GM21360 (cell line): ENCODE measurements at regions not wholly inside any gene's neighbourhood (a gene's known extent, or its start where the extent isn't known, plus 50 kb on each side); places are given as distances from the start of the nearest gene placed in this dataset.
"Not testable (repeated sequence)": the region's sequence is repeated elsewhere in the genome, so short reads cannot be mapped to it uniquely, and the experiment has no call there.

ENCODE experiments used
- ATAC-seq: cut with Tn5 transposase; IDR thresholded peaks from one replicate; pipeline ENCODE4 v1.9.1; 2021; ENCODE audit warnings: mild to moderate bottlenecking, moderate library complexity; ENCODE audit not compliant: unreplicated experiment

DNA sequence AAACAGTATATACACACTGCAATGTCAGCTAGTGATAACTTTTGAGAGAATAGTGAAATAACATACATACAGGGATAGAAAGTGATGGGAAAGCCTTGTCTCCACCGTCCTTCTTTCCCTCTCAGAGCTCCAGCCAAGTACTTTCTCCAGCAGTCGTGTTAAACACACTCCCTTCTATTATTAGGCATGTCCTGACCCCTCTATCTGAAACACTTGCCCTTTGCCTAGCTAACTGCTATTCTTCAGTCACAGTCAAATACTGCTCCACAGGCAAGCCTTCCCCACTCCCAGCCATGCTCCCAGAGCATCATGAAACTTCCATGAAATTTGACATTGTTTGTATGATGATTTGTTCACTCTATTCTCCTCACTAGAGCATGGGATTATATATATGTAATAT lies 291.1 kb downstream of the TRIML1 start:
- no peak for ATAC-seq

DNA sequence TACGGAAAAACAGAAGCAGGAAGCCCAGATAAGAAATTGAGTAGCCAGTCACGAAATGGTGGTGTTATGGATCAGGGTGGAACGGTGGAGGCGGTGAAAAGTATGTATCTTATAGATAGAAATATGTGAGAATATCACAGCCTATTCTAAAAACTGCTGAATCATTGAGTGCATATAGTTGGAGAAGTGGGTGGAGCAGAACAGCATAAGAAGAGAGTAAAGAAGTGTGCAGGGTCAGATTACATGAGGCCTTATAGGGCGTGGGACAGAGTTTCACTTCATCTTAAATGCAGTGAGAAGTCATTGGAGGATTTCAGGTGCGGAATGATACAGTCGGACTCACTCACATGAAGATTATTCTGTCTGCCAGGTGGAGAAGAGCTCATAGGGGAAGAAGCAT lies 293.1 kb downstream of the TRIML1 start:
- no peak for ATAC-seq

DNA sequence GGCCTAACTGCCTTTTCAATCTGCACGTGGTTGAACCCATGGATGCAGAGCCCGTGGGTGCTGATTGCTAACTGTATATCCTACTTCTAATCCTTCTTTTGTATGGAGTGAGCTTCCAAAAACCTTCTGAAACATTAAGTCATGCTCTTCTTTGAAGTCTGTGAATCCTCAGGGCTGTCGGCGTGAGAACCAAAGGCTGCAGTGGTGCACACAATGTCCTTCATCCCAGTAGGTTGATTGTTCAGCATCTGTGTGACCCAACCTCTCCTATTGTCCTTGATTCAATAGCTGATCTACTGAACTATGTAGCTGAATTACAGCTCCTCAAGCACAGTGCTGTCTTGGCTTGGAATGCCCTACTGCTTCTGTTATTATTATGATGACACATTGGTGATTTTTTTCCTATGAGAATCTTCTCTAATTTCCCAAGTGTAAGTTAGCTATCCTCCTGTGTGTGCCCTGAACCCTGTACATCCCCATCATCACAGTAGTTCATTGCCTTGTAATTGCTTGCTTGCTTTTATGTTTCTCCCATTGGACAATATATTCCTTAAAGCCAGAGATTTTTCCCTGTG lies 294.6 kb downstream of the TRIML1 start:
- ATAC-seq = no peak

DNA sequence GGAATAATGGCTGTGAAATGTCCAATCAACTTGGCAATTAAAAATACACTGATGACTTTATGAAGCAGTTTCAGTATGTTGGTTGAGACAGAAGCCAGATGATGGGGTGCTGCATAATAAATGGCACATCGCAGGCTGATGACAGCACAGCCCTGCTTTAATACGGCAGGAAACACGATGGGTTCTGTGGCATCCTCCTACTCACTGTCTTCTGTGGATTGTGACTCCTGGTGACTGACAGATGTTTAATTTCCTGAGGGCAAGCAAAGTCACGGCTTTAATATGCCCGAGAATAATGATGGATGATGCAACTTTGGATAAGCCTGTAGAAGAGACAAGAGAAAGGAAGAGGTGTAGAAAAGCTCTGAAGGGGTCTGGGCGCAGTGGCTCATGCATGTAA lies 295.4 kb downstream of the TRIML1 start:
- ATAC-seq = no peak

DNA sequence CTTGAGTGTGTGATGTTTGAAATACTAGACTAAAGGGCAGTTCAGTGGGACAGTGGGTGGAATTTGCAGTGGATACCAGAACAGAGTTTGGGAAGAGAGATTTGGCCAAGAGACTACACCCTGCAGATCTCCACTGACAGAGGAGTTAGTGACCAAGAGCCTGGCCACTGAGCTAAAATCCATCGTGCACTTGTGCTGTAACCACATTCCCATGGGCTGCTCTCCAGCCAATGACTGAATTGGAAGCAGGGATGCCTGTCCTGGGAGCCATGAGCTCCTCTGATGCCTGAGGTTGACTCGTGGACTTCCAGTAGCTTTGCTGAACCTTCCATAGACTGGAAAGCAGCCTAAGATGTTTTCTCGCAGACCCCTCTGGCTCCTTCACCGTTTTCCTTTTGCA lies 296.1 kb downstream of the TRIML1 start:
- ATAC-seq = no peak

DNA sequence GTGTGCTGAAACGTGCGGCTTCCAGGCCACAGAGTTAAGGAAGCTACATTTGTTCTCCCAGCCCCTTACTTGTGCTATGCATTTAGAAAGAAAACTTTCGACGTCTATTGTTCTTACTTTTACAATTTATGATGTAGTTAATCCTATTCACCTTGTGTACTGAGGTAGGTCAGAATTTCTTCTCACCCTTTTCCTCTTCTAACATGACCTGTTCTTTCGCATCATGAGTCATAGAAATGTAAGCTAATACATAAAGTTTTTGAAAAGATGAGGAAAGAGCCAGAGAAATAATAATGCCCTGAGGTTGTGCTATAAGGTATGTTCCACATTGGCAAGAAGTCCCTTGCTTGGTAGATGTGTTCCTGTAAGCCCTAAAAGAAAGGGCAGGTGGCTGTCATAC lies 298.3 kb downstream of the TRIML1 start:
- ATAC-seq = no peak

DNA sequence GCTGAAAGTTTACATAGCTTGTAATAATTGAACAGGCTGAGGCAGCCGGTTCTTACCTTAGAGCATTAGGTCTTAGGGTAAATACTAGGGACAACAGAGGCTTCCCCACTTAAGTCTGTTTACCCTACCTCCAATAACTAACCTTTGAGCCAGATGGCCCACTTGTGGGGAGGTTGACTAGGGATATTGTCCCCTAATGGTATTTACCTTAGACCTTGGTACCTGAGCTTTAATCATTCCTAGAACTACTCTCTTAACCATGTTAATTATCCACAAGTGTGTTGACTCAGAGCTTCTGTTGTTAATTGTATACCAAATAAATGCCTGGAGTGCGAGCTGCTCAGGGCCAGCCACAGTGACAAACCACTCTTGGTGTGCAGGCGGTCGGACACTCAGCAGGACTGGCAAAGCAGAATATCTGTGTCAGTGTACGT lies 299.2 kb downstream of the TRIML1 start:
- ATAC-seq = not testable (repeated sequence)

DNA sequence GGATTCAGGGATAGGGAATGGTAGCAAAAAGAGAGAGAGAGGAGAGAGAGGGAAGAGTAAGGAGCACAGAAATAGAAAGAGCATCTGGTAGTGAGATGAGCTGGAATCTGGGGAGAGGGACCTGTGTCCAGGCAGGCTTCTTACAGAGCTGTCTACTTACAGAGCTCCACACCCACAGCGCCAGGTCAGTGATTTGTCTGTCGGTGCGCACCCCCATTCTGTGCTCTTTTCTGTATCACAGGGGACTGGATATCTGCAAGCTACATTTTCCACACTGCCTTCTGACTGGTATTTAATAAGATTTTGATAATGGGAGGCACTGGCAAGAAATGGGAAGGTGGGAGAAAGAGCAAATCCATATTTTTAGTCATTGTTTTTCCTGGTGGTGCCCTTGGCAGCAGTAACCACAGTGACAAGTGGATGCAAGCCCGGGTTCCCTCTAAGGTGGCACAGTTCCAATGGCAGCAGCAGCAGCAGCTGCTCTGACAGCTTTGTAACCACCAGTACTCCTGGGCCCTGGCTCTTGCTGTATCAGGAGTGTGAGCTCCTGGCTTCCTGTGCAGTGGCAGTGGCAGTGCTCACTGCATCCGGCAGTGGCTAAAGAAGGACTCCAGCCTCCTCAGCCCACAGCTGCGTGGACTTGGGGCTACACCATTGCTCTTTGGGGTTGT lies 300.5 kb downstream of the TRIML1 start:
- ATAC-seq = no peak

DNA sequence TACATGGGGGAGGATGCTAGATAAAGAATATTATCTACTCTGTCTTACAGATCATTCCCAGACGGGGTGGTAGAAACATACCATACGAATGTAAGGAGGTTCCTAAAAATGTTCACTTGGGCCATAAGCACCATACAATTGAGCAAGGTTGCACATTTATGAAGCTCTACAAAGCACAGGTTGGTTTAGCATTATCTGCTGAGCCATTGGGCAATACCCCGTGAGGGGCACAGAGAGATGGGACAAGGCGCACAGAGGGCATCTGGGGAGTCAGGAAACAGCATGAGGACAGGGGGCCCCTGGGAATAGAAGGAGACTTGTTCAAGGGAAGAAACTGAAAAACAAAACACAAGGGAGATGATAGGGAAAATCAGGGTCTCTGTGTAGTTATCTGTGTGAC lies 305.3 kb downstream of the TRIML1 start:
- ATAC-seq = no peak

DNA sequence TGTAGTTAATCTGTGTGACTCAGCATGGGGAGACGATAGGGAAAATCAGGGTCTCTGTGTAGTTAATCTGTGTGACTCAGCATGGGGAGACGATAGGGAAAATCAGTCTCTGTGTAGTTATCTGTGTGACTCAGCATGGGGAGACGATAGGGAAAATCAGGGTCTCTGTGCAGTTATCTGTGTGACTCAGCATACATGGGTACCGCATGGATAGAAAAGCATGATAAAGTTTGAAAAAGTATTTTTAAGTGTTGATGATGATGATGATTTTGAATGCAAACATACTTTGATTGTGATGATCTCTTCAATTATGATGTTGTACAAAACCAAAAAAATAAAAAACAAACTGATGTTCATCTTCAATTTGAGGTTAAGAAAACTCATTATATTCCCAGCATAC lies 309.8 kb downstream of the TRIML1 start:
- ATAC-seq = not testable (repeated sequence)

DNA sequence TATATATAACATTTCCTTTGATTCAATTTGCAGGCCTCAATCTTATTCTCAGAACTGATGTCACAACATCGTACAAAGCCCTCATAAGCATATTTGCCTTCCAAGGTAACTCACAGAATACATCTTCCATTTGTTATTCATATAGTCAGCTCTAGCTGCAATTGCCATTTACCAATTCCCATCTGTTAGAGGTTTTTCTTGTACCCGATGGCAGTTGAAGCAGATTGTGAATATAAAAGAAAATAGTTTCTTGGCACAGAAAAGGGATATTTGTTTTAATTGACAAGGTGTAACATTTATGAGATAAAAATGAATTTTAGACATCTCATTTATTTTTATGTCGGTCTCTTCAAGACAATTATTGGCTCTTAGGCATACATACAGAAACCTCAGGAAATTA lies 311.3 kb downstream of the TRIML1 start:
- no peak for ATAC-seq

DNA sequence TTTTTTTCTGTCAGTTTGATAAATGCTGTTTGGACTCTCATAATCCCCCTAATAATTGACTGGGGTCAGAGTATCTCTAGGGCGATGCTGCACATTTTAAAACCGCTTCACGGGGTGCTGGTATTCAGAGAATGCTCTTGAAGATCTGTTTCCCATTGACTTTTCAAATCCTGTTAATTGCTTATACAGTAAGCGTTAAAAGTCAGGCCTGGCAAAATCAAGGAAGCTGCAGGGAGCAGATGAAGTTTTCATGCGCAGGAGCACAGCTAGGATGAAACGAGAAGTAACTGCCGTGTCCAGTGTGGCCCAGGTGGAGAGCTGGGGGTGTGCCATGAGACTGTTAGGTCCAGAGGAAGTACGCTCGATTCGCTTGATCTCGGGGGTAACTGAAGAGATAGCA lies 312.9 kb downstream of the TRIML1 start:
- no peak for ATAC-seq

DNA sequence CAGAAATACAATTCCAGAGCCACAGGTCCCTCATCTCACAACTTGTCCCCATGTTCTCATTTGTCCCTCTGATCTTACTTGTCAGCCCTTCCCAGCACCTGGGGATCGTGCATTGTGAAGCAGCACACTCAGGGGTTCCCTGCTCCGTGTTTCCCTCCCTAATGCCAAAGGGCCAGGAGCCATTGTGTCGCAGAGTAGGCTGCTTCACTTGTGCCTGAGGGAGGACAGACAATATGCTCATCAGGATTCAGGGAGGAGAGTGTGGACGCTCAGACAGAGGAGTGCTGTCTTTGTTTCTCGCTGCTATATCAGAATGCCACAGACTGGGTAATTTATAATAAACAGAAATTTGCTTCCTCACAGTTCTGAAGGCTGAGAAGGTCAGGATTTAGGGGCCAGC lies 315.3 kb downstream of the TRIML1 start:
- no peak for ATAC-seq

DNA sequence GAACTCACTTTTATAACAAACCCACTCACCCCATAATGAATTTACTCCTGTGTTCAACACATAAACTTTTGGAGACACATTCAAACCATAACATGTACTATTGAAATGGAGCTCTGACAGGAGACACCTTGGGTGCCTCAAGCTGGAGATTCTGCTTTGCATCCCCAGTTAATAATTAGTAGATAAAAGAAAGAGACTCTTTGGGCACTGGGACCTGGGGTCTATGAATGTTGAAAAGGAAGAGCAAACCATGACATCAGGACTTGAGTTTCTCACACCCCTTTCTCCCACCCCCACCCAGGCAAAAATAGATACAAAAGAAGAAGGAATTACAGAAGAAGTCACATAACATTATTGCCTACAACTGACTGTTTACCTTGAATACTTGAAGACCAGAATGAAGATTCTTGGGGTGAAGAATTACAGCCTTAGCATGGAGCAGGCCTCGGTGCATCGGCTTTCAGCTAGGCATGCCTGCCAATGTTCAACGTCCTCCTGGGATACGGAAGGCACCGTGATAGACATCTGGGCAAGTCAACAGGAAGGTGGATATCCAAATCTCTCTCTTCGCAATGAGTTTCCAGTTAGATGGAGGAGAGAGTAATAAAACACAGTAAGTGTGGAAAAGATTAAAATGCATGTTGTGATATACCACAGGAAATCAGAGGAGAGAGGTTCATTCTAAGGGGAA lies 316.0 kb downstream of the TRIML1 start:
- no peak for ATAC-seq

DNA sequence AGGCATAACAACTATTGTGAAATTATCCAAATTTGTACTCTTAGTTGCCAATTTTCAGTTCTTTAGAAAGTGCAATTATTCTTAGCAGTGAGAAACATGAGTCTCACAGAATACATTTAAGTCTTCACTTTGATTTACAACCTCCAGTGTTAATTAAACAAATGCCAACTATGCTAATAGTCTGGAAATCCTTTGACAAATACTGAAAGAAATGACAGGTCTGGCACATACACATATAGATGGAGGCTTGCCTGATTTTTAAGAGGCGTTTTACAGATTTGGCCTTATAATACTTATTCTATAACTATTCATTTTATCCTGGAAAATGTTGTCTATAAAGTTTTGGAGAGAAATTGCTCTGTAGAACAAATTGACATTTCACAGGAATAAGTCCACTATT lies 320.1 kb downstream of the TRIML1 start:
- no peak for ATAC-seq

DNA sequence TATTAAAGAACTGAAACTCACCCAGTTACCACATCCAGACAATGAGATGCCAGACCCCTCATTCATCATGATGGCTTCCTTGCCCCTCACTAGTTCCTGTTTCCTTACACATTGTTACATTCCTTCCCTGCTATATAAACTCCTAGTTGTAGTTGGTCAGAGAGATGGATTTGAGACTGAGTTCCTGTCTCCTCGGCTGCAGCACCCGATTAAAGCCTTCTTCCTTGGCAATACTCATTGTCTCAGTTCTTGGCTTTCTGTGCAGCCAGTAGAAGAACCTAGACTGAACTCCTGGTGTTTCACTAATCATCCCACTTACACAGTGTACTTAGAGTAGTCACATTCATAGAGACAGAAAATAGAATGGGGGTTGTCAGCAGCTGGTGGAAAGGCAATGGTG lies 324.7 kb downstream of the TRIML1 start:
- no peak for ATAC-seq

DNA sequence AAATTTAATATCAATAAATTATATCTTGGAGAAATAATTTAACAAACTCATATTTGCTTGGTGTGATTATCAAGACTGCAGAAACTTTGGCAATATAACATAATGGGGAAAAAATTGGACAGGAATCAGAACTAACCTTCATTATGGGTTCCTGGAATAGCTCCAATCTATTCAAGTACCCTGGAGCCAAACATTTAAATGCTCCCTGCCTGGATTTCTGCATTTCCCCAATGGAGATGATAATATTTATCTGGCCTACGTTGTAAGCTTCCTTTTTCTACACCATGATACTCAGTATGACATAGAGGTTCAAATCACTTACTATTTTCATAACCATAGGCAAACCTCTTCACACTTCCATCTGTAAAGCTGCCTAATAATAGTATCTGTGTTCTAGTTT lies 326.8 kb downstream of the TRIML1 start:
- no peak for ATAC-seq

DNA sequence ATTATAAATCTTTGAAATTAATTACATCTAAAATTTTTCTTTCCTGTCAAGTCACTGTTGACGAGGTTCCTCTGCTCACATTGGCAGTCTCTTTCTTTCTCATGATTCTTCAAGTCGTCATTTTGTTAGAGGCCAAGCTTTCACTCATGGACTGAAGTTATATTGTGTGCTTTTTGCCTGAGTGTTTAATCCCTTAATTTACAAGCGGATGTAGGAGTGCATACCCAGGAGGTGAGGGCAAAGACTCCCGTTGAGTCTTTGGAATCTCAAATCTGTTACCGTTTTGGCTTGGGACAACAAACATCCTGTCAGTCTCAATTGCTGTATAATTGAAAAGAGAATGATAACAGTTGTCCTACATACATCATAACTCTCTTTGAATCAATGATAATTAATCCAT lies 345.0 kb downstream of the TRIML1 start:
- ATAC-seq = no peak

DNA sequence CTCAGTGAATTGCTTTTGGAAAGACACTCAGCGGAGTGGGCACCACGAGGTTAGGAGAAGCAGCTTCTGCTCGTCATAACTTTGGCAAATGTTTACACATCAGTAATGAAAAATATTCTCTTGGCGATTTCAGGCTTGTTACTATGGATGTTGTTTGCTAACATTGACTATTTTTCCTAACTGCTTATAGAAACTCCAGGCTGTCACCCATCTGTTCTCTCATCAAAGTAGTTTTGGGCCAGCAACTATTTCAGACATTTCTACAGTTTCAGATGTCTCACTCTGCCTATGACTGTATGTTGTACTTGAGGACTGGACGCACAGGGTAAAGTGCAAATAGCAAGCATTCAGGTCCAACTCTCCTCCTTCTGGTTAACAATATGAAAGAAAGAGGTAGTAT lies 346.7 kb downstream of the TRIML1 start:
- no peak for ATAC-seq

DNA sequence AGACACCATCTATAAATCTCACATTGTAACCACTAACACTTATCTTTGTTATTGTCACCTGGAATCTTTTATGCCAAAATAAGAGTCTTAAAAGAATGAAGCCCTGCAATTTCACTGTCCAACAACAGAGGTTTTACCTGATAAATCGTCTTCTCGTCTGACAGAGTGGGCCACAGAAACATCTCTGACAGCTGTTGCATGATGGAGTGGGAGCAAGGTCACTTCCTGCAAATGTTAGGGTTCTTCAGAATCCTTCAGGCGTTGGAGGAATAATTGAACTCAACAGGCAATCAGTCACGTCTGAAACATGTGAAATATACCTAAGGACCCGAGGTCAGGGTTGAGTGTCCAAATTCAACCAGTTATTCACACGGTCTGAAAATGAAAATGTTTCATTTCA lies 353.6 kb downstream of the TRIML1 start:
- ATAC-seq = no peak

DNA sequence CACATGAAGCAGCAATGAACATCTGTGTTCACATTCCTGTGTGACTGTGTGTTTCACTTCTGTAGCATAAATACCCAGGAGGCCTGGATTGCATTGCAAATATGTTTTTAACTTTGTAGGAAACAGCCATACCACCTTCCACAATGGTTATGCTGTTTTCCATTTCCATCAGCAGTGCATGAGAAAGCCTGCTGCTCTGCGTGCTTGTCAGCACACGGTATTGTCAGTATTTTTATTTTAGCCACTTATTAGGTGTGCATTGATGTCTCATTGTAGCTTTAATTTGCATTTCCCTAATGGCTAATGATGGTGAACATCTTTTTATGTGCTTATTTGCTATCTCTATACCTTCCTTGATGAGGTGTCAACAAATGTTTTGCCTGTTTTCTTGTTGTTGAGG lies 355.9 kb downstream of the TRIML1 start:
- ATAC-seq = no peak

DNA sequence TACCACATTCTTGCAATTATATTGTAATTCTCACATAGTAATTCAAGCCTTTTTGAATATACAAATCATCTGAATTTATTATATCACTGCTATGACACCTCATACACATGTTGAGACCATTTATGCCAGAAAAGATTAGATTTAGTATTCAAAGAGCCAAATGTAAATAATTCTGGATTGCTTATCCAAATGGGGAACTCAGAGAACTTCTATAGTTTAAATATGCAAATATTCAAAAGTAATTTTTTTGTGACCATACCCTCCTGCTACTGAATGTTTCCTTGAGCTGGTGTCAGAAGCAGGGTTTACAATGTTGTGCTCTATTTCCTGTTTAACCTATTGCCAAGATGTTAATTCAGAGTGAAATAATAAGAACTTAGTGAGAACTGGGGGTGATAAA lies 372.2 kb downstream of the TRIML1 start:
- ATAC-seq = no peak

DNA sequence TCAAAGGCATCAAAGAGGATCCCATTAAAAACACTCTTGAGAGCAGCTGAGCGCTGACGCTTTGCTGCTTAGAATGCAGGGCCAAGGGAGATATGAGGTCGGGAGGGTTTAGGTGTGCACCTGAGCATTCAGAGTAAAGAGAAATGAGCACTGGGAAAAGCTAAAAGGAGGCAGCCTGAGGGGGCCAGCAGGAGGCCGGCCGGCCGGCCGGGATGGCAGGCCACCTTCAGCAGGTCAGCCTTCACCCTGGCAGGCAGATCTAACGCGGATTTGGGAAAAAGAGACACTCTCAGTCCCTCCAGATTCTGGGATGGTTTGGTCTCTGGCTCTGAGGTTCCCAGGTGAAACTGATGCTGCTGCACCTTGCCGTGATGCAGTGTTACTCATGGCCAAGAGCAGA lies 393.5 kb downstream of the TRIML1 start:
- no peak for ATAC-seq
